DMS 273 (cell line): ENCODE measurements at regions not wholly inside any gene's neighbourhood (a gene's known extent, or its start where the extent isn't known, plus 50 kb on each side); places are given as distances from the start of the nearest gene placed in this dataset.
A peak's percentile ranks its signal among the peaks of the same experiment; 100 is the strongest.

ENCODE experiments used
- DNase-seq: peaks from one replicate; lab custom pipeline; 2025; ENCODE audit not compliant: unreplicated experiment; lab: John Stamatoyannopoulos, UW

GRCh38 chr20:52289956-52290565, 98.5 kb upstream of the ZFP64 start:
- no peak for DNase-seq

DNA sequence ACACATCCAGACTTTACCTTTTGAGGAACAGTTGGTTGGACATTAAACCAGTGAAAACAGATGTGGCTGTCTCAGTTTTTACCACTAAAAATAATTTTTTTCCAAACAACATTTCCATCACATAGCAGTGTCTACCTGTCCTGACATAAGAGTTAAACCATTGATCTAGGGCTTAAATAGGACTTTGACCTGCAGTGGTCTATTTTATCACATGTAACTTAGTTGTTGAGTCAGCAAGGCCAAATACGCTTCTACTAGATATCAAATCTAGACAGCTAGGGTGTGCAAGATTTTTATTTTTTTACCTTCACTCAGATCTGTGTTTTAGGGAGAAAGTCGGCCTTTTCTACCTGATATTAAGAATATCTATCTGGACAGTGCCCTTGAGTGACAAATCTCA, 88.8 kb upstream of the ZFP64 start:
- DNase-seq: no peak

- peak; percentile 17 for DNase-seq
These were observed 88.1 kb upstream of the ZFP64 start for GRCh38 chr20:52279706-52280105.

- no peak for DNase-seq
These were observed 83.7 kb upstream of the ZFP64 start for GRCh38 chr20:52275181-52275691.

DNA sequence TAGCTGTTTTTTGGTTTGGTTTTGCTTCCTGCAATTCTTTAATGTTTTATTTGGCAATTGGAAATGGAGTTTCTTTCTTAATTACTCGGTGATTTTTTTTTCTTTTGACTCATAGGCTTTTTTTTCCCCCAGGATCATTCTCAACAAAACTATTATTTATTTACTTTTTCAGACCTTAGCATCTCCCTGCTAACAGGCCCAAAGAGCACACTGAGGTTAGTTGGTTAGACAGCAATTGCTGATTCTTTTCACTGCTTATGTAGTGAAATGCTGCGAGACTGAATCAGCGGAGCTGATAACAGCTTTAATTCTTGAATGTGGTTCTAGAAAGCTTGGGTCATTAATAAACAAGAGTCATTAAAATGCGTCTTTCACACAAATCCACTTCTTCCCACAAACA, 79.1 kb upstream of the ZFP64 start:
- DNase-seq: no peak

- no peak for DNase-seq
These were observed 78.5 kb upstream of the ZFP64 start for GRCh38 chr20:52270001-52270606.

DNA sequence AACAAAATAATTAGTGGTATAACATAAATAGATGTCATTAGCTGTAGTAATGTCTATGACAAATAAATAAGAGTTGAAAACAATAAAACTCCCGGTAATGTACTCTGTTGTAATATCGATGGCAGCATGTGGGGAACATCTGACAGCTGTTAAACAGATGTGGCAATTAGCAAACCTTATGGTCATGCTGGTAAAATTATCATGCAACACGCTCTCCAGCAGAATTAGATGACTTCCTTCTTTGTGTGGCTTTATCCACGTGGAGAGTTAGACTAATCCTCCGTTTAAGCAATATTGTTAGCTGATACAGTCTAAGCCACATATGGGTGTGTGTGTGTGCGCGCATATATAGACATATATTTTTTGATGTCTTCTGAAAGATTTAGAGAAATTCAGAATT, 77.7 kb upstream of the ZFP64 start:
- DNase-seq: peak; percentile 91

DNA sequence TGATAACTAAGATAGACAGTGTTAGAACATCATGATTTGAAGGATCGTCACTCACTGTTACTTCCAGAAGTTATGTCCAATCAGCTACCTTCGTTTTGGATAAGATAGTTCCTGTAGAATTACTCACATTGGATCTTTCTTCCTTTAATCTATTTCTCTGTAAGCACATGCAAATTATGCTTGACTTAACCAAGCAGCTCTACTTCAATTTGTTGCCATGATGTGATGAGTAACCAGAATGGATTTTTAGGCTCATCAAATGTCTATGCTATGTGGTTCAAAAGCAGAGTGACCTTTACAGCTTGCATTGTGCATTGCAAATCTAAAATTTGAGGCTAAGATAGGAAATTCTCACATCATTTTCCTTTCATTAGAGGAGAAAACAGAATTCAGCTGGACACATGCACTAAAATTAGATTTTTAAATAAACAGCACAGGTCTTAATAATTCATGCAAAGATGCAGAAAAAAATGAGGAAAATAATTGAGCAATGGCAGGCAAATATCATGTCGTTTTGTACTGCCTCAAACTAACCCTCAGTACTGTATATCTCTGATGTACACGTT, 76.7 kb upstream of the ZFP64 start:
- no peak for DNase-seq

GRCh38 chr20:52267418-52267817, 75.8 kb upstream of the ZFP64 start:
- DNase-seq: no peak

DNA sequence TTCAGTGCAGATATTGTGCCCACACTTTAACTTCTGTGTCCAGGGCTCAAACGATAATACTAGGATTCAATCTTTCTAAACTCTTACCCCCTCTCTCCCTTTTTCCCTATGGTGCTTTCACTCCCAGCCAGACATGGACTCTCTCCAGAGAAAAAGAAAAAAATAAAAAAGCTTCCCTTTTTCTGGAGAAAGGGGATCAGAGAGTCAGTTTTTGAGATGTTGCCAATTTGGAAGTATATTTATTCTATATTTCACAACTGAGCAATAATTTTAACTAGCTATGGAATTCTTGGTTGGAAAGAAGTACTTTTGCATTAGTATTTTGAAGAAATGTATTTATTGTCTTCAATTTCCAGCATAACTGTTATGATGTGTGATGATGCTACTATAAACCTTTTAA, 72.2 kb upstream of the ZFP64 start:
- DNase-seq: no peak

GRCh38 chr20:52261792-52262191, 70.2 kb upstream of the ZFP64 start:
- no peak for DNase-seq

DNA sequence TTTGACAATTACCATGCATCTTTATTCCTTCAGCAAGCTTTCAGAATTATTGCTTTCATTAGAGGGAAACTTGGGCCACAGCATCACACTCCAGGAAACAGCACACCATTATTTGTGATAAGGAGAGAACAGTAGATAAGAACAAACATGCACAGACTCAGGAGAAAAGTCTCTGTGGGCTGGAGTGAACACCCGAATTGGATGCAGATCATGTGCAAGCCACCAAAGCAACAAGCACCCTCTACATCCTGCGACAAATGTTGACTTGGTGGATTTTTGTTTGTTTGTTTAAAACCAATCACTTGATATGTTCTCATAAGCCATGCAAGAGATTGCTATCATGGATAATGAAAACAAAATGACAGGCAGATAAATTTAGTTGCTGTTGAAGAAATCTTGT, 67.7 kb upstream of the ZFP64 start:
- DNase-seq: no peak

DNA sequence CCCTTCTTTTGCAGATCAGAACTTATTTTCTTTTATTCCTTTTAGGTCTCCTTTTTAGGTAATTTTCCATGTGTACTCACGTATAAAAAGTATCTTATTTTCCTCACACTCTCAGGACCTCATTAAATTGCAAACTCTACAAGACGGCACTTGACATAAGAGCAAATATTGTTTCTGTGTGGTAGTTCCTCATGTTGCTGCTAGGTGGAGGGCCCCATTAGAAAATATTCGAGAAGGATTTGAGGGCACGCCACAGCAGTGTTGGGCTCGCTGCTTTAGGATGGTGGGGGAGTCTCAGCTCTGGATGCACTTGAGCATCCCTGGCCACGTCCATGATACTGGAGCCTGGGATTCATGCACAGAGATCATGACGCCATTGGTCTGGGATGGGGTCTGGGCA, 64.9 kb upstream of the ZFP64 start:
- no peak for DNase-seq

DNA sequence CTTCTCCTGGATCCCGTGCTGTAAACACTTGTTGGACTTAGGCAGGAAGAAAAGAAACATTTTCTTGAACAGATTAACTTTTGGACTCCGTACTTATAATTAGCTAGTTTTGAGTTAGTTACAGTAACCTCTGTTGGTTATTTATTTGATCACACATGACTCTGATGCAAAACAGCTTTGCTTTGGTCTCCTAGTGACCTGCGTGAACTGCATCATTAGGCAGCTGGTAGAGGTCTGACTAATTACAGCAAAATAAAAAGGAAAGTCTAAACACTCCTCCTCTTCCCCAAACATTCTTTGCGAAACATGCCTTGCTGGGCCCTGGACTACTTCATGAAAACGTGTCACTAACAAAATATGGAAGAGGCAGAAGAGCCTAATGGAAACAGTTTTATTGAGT, 61.1 kb upstream of the ZFP64 start:
- no peak for DNase-seq

DNA sequence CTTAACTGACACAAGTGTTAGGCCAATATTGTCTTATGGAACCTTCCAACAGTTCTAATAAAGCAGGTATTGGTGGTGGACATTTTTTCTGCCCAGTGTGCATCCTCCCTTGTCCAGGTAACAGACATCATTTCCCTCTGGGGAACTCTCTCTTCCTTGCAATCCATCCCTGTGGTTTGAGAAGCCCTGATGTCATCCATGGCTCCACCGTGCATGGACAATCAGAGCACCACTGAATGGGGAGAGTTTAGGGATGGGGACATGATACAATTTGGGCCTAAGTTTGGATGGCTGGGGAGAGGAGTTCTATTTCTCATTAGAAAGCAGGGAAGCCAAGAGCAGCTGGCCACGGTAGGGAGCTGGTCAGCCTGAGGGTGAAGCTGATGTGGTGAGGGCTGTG, 60.2 kb upstream of the ZFP64 start:
- no peak for DNase-seq

DNA sequence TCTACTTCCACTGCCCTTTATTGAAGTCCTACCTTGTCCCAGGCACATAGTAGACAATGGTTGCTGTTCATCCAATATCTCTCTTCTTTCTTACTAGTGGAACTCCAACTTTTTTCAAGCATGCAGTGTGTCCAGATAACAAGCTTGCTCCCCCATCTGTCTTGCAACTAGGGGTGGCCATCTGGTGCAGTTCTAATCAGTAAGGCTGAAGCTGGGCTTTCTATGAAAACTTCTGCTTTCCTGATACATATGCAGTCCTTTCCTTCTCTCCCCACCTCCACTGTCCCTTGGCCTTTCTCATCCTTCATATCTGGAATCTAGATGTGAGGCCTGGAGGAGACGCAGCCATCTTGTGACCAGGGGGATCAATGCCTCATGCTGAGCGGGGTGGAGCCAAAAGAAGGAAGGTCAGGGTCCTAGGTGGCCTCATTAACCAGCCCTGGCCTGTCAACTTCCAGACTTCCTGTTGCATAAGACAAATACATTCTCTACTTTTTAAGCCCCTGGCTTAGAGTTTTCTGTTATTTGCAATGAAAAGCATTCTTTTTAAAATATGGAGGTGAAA, 59.6 kb upstream of the ZFP64 start:
- DNase-seq: peak; percentile 73

- DNase-seq: no peak
These were observed 56.0 kb upstream of the ZFP64 start for GRCh38 chr20:52247548-52247947.

- no peak for DNase-seq
These were observed 54.8 kb upstream of the ZFP64 start for GRCh38 chr20:52246366-52246765.

DNA sequence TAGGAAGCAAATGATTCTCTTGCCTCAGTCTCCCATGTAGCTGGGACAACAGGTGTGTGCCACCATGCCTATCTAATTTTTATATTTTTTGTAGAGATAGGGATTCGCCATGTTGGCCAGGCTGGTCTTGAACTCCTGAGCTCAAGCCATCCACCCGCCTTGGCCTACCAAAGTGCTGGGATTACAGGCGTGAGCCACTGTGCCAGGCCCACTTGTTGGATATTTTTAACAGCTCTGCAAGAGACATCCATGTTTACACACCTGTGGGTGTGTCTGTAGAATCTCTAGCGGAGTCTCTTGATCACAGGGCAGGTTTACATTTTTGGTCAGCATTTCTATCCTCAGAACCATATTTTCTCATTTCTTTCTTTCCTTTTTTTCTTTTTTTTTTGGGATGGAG, 53.1 kb upstream of the ZFP64 start:
- DNase-seq: no peak

- peak; percentile 67 for DNase-seq
These were observed 51.0 kb upstream of the ZFP64 start for GRCh38 chr20:52242237-52243230.
